H9 (cell line): ENCODE measurements at regions not wholly inside any gene's neighbourhood (a gene's known extent, or its start where the extent isn't known, plus 50 kb on each side); places are given as distances from the start of the nearest gene placed in this dataset.

Source experiments
- DNase-seq: peaks from one replicate; pipeline ENCODE4 v3.0.0-alpha.2; 2017
- H2AFZ ChIP-seq: one replicate; pipeline ENCODE4 v1.6.1; 2013; ENCODE audit warnings: mild to moderate bottlenecking, low read length, control low read depth, moderate library complexity
- H2AK5ac ChIP-seq: 2 replicates; pipeline ENCODE4 v1.6.1; 2013; ENCODE audit warnings: low read length, control low read depth, mixed read lengths; ENCODE audit not compliant: insufficient read length
- H2BK120ac ChIP-seq: one replicate; pipeline ENCODE4 v1.6.1; 2013; ENCODE audit warnings: low read depth, mild to moderate bottlenecking, low read length, control low read depth, inconsistent platforms; ENCODE audit not compliant: poor library complexity, severe bottlenecking
- H2BK12ac ChIP-seq: 2 replicates; pipeline ENCODE4 v1.6.1; 2013; ENCODE audit warnings: low read length, control low read depth, mixed read lengths, low read depth; ENCODE audit not compliant: insufficient read length
- H2BK15ac ChIP-seq: 2 replicates; pipeline ENCODE4 v1.6.1; 2013; ENCODE audit warnings: low read depth, low read length, control low read depth
- H2BK20ac ChIP-seq: one replicate; pipeline ENCODE4 v1.6.1; 2013; ENCODE audit warnings: low read depth, mild to moderate bottlenecking, low read length, control low read depth, inconsistent platforms; ENCODE audit not compliant: poor library complexity, severe bottlenecking
- H2BK5ac ChIP-seq: 2 replicates; pipeline ENCODE4 v1.6.1; 2013; ENCODE audit warnings: low read length, control low read depth, mixed read lengths; ENCODE audit not compliant: insufficient read length
- H3K14ac ChIP-seq: 2 replicates; pipeline ENCODE4 v1.6.1; 2013; ENCODE audit warnings: low read length, control low read depth; ENCODE audit not compliant: insufficient read depth
- H3K18ac ChIP-seq: 2 replicates; pipeline ENCODE4 v1.6.1; 2013; ENCODE audit warnings: low read depth, mild to moderate bottlenecking, mixed read lengths, low read length, control low read depth; ENCODE audit not compliant: insufficient read length
- H3K23ac ChIP-seq: 2 replicates; pipeline ENCODE4 v1.6.1; 2013; ENCODE audit warnings: low read length, control low read depth, mixed read lengths, low read depth; ENCODE audit not compliant: insufficient read length
- H3K23me2 ChIP-seq: 2 replicates; pipeline ENCODE4 v1.6.1; 2013; ENCODE audit warnings: low read depth, mild to moderate bottlenecking, mixed read lengths, low read length, control low read depth; ENCODE audit not compliant: insufficient read length, poor library complexity, severe bottlenecking
- H3K27ac ChIP-seq: 2 replicates; pipeline ENCODE4 v1.5.1; 2013; ENCODE audit warnings: low read length, control low read depth, mixed read lengths, low read depth; ENCODE audit not compliant: insufficient read length
- H3K27me3 ChIP-seq: 2 replicates; pipeline ENCODE4 v1.6.1; 2013; ENCODE audit warnings: low read length, control low read depth, inconsistent platforms; ENCODE audit not compliant: insufficient read depth
- H3K4ac ChIP-seq: 2 replicates; pipeline ENCODE4 v1.6.1; 2013; ENCODE audit warnings: low read depth, mild to moderate bottlenecking, control low read depth, inconsistent platforms, low read length, moderate library complexity
- H3K4me1 ChIP-seq: 2 replicates; pipeline ENCODE4 v1.6.1; 2013; ENCODE audit warnings: low read length, control low read depth, inconsistent platforms; ENCODE audit not compliant: insufficient read depth
- H3K4me2 ChIP-seq: 2 replicates; pipeline ENCODE4 v1.6.1; 2013; ENCODE audit warnings: low read length, control low read depth, mixed read lengths; ENCODE audit not compliant: insufficient read length, insufficient read depth
- H3K56ac ChIP-seq: 2 replicates; pipeline ENCODE4 v1.6.1; 2013; ENCODE audit warnings: low read depth, mild to moderate bottlenecking, mixed read lengths, low read length, control low read depth; ENCODE audit not compliant: insufficient read length
- H3K79me1 ChIP-seq: 2 replicates; pipeline ENCODE4 v1.6.1; 2013; ENCODE audit warnings: low read depth, mild to moderate bottlenecking, moderate library complexity, low read length, control low read depth, inconsistent platforms; ENCODE audit not compliant: insufficient read depth, poor library complexity, severe bottlenecking
- H3K79me2 ChIP-seq: 2 replicates; pipeline ENCODE4 v1.6.1; 2013; ENCODE audit warnings: low read length, control low read depth, inconsistent platforms; ENCODE audit not compliant: insufficient read depth
- H3K9ac ChIP-seq: 2 replicates; pipeline ENCODE4 v1.6.1; 2013; ENCODE audit warnings: low read length, control low read depth, mixed read lengths; ENCODE audit not compliant: insufficient read length; ENCODE audit errors: extremely low read depth
- H3K9me3 ChIP-seq: one replicate; pipeline ENCODE4 v1.6.1; 2013; ENCODE audit warnings: low read depth, low read length, inconsistent platforms; ENCODE audit not compliant: control insufficient read depth
- H3T11ph ChIP-seq: one replicate; pipeline ENCODE4 v1.6.1; 2013; ENCODE audit warnings: mild to moderate bottlenecking, low read length, control low read depth, inconsistent platforms
- H4K20me1 ChIP-seq: one replicate; pipeline ENCODE4 v1.6.1; 2013; ENCODE audit not compliant: control insufficient read depth, insufficient read length, insufficient read depth
- H4K5ac ChIP-seq: 2 replicates; pipeline ENCODE4 v1.6.1; 2013; ENCODE audit warnings: low read depth, mild to moderate bottlenecking, mixed read lengths, low read length, control low read depth; ENCODE audit not compliant: insufficient read length
- H4K8ac ChIP-seq: replicated peaks from 2 replicates; pipeline ENCODE4 v1.6.1; 2013; ENCODE audit warnings: low read length, control low read depth, mixed read lengths, low read depth; ENCODE audit not compliant: insufficient read length
- H4K91ac ChIP-seq: 2 replicates; pipeline ENCODE4 v1.6.1; 2013; ENCODE audit warnings: low read depth, mild to moderate bottlenecking, moderate library complexity, mixed read lengths, low read length, control low read depth; ENCODE audit not compliant: insufficient read length
- H3K27ac Mint-ChIP-seq, 3 experiments: 2 replicates in 2 of 3; 3 replicates in 1 of 3; pipeline ENCODE4 v1.8.0; 2020 to 2021; ENCODE audit warnings: mixed read lengths in 3 of 3, mild to moderate bottlenecking in 1 of 3, moderate library complexity in 1 of 3
- H3K27me3 Mint-ChIP-seq: 2 replicates; pipeline ENCODE4 v1.8.0; 2021; ENCODE audit warnings: low read depth, mild to moderate bottlenecking, moderate library complexity, mixed read lengths
- H3K36me3 Mint-ChIP-seq, 3 experiments: 2 replicates in 2 of 3; 3 replicates in 1 of 3; pipeline ENCODE4 v1.8.0; 2020 to 2021; ENCODE audit warnings: low read depth in 3 of 3, mixed read lengths in 3 of 3; ENCODE audit not compliant: insufficient read depth in 1 of 3
- H3K4me1 Mint-ChIP-seq, 2 experiments: 2 replicates each; pipeline ENCODE4 v1.8.0; 2020; ENCODE audit warnings: mixed read lengths in 2 of 2
- H3K4me3 Mint-ChIP-seq, 2 experiments: 2 replicates in 1 of 2; 3 replicates in 1 of 2; pipeline ENCODE4 v1.8.0; 2020 to 2021; ENCODE audit warnings: mild to moderate bottlenecking in 2 of 2, mixed read lengths in 2 of 2, moderate library complexity in 1 of 2
- H3K9me3 Mint-ChIP-seq, 2 experiments: 2 replicates in 1 of 2; 3 replicates in 1 of 2; pipeline ENCODE4 v1.8.0; 2020; ENCODE audit warnings: mild to moderate bottlenecking in 2 of 2, mixed read lengths in 2 of 2, moderate library complexity in 1 of 2
- WGBS: extraction: QIAGEN DNeasy Blood & Tissue Kit; methylation state at CpG from one replicate; pipeline ENCODE4 v1.1.7; 2013; ENCODE audit warnings: missing lambda C conversion rate, low lambda C conversion rate, mixed read lengths; ENCODE audit not compliant: insufficient read length; ENCODE audit errors: extremely low coverage; 5-methylcytosine and 5-hydroxymethylcytosine counted together
- TF ChIP-seq, protein P1 (sequence below): fragments of 200-600 bp; sonication (generic); conservative IDR thresholded peaks from 3 replicates; pipeline ENCODE4 v1.8.0; 2021; ENCODE audit warnings: antibody characterized with exemption, mild to moderate bottlenecking

GRCh38 chr4:8794491-8794890, 77.1 kb downstream of the HMX1 start:
- H3K79me2 ChIP-seq, result no peaks in the 10 kb centered on the region
- H3K18ac ChIP-seq, result no peak overlapping the region
- H3K23me2 ChIP-seq, result no peaks in the 10 kb centered on the region
- H3K4me1 Mint-ChIP-seq, result no peaks in the 10 kb centered on the region
- no peak overlapping the region for H3K27ac Mint-ChIP-seq
- no peak overlapping the region for H2BK120ac ChIP-seq
- H3K9me3 ChIP-seq, result no peaks in the 10 kb centered on the region
- H3K27me3 Mint-ChIP-seq, result peaks cover 9% of the 10 kb centered on the region
- H3K36me3 Mint-ChIP-seq, result no peaks in the 10 kb centered on the region
- H4K20me1 ChIP-seq, result no peaks in the 10 kb centered on the region
- no peak overlapping the region for H2AFZ ChIP-seq
- H3K9ac ChIP-seq, result no peak overlapping the region
- H2BK12ac ChIP-seq, result no peak overlapping the region
- H3K27ac ChIP-seq, result no peak overlapping the region
- H3K4me3 Mint-ChIP-seq, result no peak overlapping the region
- H2AK5ac ChIP-seq, result no peak overlapping the region
- no peak overlapping the region for H3K4ac ChIP-seq
- no peak overlapping the region for H4K8ac ChIP-seq
- H2BK5ac ChIP-seq, result no peak overlapping the region
- TF ChIP-seq, protein P1, sequence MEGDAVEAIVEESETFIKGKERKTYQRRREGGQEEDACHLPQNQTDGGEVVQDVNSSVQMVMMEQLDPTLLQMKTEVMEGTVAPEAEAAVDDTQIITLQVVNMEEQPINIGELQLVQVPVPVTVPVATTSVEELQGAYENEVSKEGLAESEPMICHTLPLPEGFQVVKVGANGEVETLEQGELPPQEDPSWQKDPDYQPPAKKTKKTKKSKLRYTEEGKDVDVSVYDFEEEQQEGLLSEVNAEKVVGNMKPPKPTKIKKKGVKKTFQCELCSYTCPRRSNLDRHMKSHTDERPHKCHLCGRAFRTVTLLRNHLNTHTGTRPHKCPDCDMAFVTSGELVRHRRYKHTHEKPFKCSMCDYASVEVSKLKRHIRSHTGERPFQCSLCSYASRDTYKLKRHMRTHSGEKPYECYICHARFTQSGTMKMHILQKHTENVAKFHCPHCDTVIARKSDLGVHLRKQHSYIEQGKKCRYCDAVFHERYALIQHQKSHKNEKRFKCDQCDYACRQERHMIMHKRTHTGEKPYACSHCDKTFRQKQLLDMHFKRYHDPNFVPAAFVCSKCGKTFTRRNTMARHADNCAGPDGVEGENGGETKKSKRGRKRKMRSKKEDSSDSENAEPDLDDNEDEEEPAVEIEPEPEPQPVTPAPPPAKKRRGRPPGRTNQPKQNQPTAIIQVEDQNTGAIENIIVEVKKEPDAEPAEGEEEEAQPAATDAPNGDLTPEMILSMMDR, result no peak
- no peak overlapping the region for H4K5ac ChIP-seq
- no peak overlapping the region for H2BK20ac ChIP-seq
- WGBS, result no CpG with 5 or more reads among the region's 18 CpGs
- no peak overlapping the region for H3K4me2 ChIP-seq
- DNase-seq, result no peak
- no peak overlapping the region for H3K23ac ChIP-seq
- no peak overlapping the region for H2BK15ac ChIP-seq
- no peak overlapping the region for H3K56ac ChIP-seq
- no peaks in the 10 kb centered on the region for H3K27me3 ChIP-seq
- no peaks in the 10 kb centered on the region for H3K4me1 ChIP-seq
- H3T11ph ChIP-seq, result no peak overlapping the region
- H3K9me3 Mint-ChIP-seq, result no peaks in the 10 kb centered on the region; a peak in 1 of 5 replicates
- H4K91ac ChIP-seq, result no peak overlapping the region
- H3K14ac ChIP-seq, result no peak overlapping the region
- no peaks in the 10 kb centered on the region for H3K79me1 ChIP-seq
